ENCODE measurements at regions not wholly inside any gene's neighbourhood (a gene's known extent, or its start where the extent isn't known, plus 50 kb on each side); places are given as distances from the start of the nearest gene placed in this dataset.

- TF ChIP-seq CTCF (IDR thresholded peaks at IDR 0.05) (no peak), POLR2A (IDR thresholded peaks at IDR 0.05; ENCODE audit: low read depth) (no peak), POLR2AphosphoS5 (IDR thresholded peaks at IDR 0.05) (no peak)
These were observed 595.6 kb downstream of the TP53TG3F start for GRCh38 chr16:34054969-34055368.
